ENCODE measurements at regions not wholly inside any gene's neighbourhood (a gene's known extent, or its start where the extent isn't known, plus 50 kb on each side); places are given as distances from the start of the nearest gene placed in this dataset.

DNA sequence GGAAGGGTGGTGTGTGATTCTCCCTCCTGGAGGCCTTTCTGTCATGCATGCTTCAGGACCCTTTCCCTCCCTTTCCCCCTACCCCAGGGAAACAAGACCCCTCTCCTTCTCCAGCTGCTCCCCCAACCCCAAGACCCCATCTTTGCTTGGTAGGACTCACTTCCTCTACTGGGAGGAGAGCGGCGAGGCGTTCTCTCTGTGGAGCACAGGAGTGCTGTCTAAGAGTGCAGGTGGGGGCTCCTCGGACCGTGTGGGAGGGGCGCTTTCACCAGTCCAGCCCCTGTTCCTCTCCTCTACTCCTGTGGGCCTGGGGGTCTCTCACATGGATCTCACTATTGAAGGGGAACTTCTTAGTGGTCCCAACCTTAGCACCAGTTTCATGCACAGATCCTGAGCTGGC lies 456.1 kb upstream of the ASIC2 start:
- peaks cover 0 to 12% (median 0%) of the 10 kb centered on the region in 3 donors for H3K4me1 ChIP-seq
- WGBS, 2 donors = no CpG with 5 or more reads among the region's 6 CpGs
- TF ChIP-seq, protein P1, sequence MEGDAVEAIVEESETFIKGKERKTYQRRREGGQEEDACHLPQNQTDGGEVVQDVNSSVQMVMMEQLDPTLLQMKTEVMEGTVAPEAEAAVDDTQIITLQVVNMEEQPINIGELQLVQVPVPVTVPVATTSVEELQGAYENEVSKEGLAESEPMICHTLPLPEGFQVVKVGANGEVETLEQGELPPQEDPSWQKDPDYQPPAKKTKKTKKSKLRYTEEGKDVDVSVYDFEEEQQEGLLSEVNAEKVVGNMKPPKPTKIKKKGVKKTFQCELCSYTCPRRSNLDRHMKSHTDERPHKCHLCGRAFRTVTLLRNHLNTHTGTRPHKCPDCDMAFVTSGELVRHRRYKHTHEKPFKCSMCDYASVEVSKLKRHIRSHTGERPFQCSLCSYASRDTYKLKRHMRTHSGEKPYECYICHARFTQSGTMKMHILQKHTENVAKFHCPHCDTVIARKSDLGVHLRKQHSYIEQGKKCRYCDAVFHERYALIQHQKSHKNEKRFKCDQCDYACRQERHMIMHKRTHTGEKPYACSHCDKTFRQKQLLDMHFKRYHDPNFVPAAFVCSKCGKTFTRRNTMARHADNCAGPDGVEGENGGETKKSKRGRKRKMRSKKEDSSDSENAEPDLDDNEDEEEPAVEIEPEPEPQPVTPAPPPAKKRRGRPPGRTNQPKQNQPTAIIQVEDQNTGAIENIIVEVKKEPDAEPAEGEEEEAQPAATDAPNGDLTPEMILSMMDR (IDR thresholded peaks at IDR 0.05) = no peak
- TF ChIP-seq POLR2A (IDR thresholded peaks at IDR 0.05) = no peak
- peaks cover 0 to 58% (median 0%) of the 10 kb centered on the region in 4 donors for H3K27me3 ChIP-seq
- no peak overlapping the region for H3K27ac ChIP-seq
- H3K4me3 ChIP-seq = no peak overlapping the region
- no peaks in the 10 kb centered on the region for H3K9me3 ChIP-seq
- no peak for DNase-seq
- intact Hi-C loops (cut with DNase I) = no loop called here
- no peaks in the 10 kb centered on the region for H3K36me3 ChIP-seq

DNA sequence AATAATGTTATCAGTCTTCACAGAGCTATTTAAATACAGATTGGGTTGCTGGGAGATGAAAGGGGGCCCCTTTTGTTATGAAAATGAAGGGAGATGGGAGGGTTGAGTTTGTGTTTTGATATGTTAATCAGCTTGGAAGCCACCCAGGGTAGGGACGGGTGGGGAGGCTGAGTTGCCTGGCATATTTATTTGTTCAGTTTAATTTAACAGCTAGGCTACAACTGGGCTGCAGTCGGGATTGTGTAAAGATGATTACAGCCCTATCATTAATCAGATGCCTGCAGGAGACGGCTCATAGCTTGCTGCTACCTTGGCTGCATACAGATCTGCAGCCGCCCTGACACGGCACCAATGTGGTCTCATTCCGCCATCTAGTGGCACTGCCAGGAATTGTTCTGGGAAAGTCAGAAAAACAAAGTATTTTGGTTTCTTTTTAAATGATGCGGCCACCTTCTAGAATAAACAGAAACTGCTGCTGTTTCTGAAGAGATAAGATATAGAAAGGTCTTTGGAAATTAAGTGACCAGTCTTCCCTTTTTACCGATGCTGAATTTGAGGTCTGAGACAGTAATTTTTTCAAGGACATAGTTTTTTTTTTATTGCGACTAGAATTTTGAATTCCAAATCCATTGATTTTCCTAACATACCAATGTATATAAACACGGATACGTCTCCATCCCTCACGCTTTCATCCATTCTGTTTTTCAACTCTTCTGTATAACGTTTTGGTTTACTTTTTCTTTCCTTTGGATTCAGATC lies 458.0 kb upstream of the ASIC2 start:
- Histone ChIP-seq H3K4me3 (peak overlapping the region in 1 of 4 donors; percentile 38), H3K27me3 (peaks cover 0 to 74% (median 0%) of the 10 kb centered on the region in 4 donors), H3K4me1 (peaks cover 0 to 12% (median 0%) of the 10 kb centered on the region in 3 donors), H3K36me3 (no peaks in the 10 kb centered on the region), H3K9me3 (no peaks in the 10 kb centered on the region), H3K27ac (no peak overlapping the region)
- 2 to 4% methylated on average over 13 of the region's 13 CpGs for WGBS, 2 donors
- TF ChIP-seq, protein P1 (IDR thresholded peaks at IDR 0.05) = peak; percentile 78 to 95 (median 86)
- TF ChIP-seq POLR2A (IDR thresholded peaks at IDR 0.05) = no peak
- DNase-seq = no peak
- intact Hi-C loops (cut with DNase I) = no loop called here

DNA sequence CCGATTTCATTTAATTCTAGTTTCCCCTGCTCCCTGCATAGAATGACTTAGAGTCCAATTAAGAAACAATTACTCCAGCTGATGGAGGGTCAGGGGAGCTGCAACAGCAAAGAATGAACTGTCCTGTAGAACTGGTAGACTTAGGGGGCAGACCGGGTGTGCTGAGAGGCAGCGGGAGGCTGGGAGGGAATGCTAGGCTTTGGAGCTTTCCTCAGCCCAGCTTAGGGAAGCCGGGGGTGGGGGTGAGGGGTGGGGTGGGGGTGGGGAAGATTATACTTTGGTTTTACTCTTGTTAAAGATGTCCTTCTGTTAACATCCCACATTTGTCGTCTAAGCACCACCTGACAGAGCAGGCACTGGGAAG lies 458.6 kb upstream of the ASIC2 start:
- intact Hi-C loops (cut with DNase I) = no loop called here
- DNase-seq = no peak
- peak overlapping the region in 1 of 4 donors; percentile 38 for H3K4me3 ChIP-seq
- H3K4me1 ChIP-seq = peaks cover 0 to 12% (median 0%) of the 10 kb centered on the region in 3 donors
- no peaks in the 10 kb centered on the region for H3K36me3 ChIP-seq
- 8 to 17% methylated on average over 2 to 5 of the region's 5 CpGs for WGBS, 2 donors
- no peak overlapping the region for H3K27ac ChIP-seq
- H3K9me3 ChIP-seq = no peaks in the 10 kb centered on the region
- peaks cover 0 to 79% (median 0%) of the 10 kb centered on the region in 4 donors for H3K27me3 ChIP-seq
- no peak for TF ChIP-seq POLR2A (IDR thresholded peaks at IDR 0.05)
- TF ChIP-seq, protein P1 (IDR thresholded peaks at IDR 0.05) = no peak

DNA sequence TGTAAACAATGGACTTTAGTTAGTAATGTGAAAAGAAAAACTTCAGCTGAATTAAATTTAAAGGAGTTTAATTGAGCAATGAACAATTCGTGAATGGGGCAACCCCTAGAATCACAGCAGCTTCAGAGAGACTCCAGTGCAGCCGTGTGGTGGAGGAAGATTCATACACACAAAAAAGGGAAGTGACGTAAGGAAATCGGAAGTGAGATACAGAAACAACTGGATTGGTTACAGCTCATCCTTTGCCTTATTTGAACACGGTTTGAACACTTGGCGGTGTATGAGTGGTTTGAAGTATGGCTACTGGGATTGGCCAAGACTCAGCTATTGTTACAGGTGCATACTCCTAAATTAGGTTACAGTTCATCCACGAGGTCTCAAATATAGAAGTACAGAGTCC lies 460.4 kb upstream of the ASIC2 start:
- intact Hi-C loops (cut with DNase I) = no loop called here
- no peak for DNase-seq
- no peak overlapping the region for H3K4me3 ChIP-seq
- H3K27me3 ChIP-seq = peaks cover 0 to 81% (median 0%) of the 10 kb centered on the region in 4 donors
- WGBS, 2 donors = 42 to 48% methylated on average over 7 of the region's 7 CpGs
- H3K27ac ChIP-seq = no peak overlapping the region
- H3K4me1 ChIP-seq = peaks cover 0 to 12% (median 0%) of the 10 kb centered on the region in 3 donors
- H3K36me3 ChIP-seq = no peaks in the 10 kb centered on the region
- H3K9me3 ChIP-seq = no peaks in the 10 kb centered on the region
- no peak for TF ChIP-seq POLR2A (IDR thresholded peaks at IDR 0.05)
- TF ChIP-seq, protein P1 (IDR thresholded peaks at IDR 0.05) = no peak

DNA sequence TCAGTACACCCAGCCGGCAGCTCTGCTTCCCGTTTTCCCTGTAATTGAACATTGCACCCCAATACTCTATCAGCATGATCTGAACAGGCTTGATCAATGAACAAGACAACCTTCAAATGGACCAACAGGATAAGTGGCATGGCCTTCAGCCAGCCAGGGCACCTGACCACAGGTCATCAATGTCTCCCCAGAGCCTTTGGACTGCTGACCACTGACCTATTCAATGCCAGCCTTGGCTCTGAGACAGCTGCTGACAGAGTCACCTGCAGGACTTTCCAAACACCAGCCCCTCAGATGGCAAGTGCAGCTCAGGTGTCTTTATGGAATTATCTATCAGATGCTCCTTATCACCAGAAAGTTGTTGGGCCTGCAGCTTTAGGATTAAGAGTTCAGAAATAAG lies 462.9 kb upstream of the ASIC2 start:
- intact Hi-C loops (cut with DNase I) = no loop called here
- TF ChIP-seq, protein P1 (IDR thresholded peaks at IDR 0.05) = no peak

More for the DNA sequence above, 462.9 kb upstream of the ASIC2 start:
- 84 to 90% methylated on average over 2 of the region's 2 CpGs for WGBS, 2 donors
- peaks cover 0 to 8% (median 0%) of the 10 kb centered on the region in 3 donors for H3K4me1 ChIP-seq
- DNase-seq = no peak
- H3K9me3 ChIP-seq = no peaks in the 10 kb centered on the region
- H3K4me3 ChIP-seq = no peak overlapping the region
- H3K27ac ChIP-seq = no peak overlapping the region
- no peaks in the 10 kb centered on the region for H3K36me3 ChIP-seq
- peaks cover 0 to 59% (median 0%) of the 10 kb centered on the region in 4 donors for H3K27me3 ChIP-seq

All from esophagus squamous epithelium (tissue), 5 donors.